HCT116 (cell line): ENCODE measurements at regions not wholly inside any gene's neighbourhood (a gene's known extent, or its start where the extent isn't known, plus 50 kb on each side); places are given as distances from the start of the nearest gene placed in this dataset.

Source experiments
- ATAC-seq: fragments of 200-7000 bp; cut with Tn5 transposase; 2 replicates; pipeline ENCODE4 v1.9.1; 2020; ENCODE audit warnings: mild to moderate bottlenecking, moderate library complexity
- BruUV-seq: library from RNA; stranded (reverse); fragments of 400-500 nt; replicated peaks from 2 replicates; lab custom pipeline; 2021; lab: Mats Ljungman, UMichigan
- CTCF ChIA-PET: fragments of 300-600 bp; sonication (Branson Sonifier 250); formaldehyde crosslinking; loops from one replicate; lab custom pipeline; 2021; ENCODE audit warnings: antibody characterized with exemption; lab: Charles Lee
- POLR2A ChIA-PET: fragments of 300-600, 350-600 bp; sonication (Branson Sonifier 250); formaldehyde crosslinking; loops from one replicate; lab custom pipeline; 2021; ENCODE audit warnings: antibody characterized with exemption; lab: Charles Lee
- RAD21 ChIA-PET, 2 experiments: fragments of 300-600 bp; sonication (Branson Sonifier 250); formaldehyde crosslinking; loops; one replicate each; lab custom pipeline; 2023; ENCODE audit warnings: low total read pairs in 2 of 2; ENCODE audit not compliant: uncharacterized antibody in 2 of 2, unreplicated experiment in 2 of 2, low non-redundant PET in 1 of 2; lab: Charles Lee
- DNase-seq: peaks from one replicate; pipeline ENCODE4 v3.0.0-alpha.2; 2010; ENCODE audit warnings: low read depth, low spot score
- H2AFZ ChIP-seq: fragments of 200-600 bp; shearing (Covaris generic), sonication (generic); 2 replicates; pipeline ENCODE4 v1.6.1; 2017; ENCODE audit warnings: low read depth, mixed run types, mixed read lengths, antibody characterized with exemption, low read length; ENCODE audit not compliant: poor library complexity, severe bottlenecking
- H3K27ac ChIP-seq: 2 replicates; pipeline ENCODE4 v1.5.1; 2012; ENCODE audit warnings: low read depth, low read length
- H3K27me3 ChIP-seq: fragments of 200-600 bp; sonication (generic); 2 replicates; pipeline ENCODE4 v1.6.1; 2016; ENCODE audit warnings: mixed run types, low read length, mixed read lengths; ENCODE audit not compliant: insufficient read depth
- H3K36me3 ChIP-seq, 2 experiments: fragments of 200-500 bp in 1 of 2; fragments of 200-600 bp in 1 of 2; sonication (Bioruptor generic) in 1 of 2; sonication (generic) in 1 of 2; 2 replicates each; pipeline versions ENCODE4 v1.5.1 to v1.6.1; 2014 to 2016; ENCODE audit warnings: low read length in 2 of 2, inconsistent platforms in 1 of 2, mixed read lengths in 1 of 2, mixed run types in 1 of 2; ENCODE audit not compliant: insufficient read depth in 2 of 2, control insufficient read depth in 1 of 2
- H3K4me1 ChIP-seq, 2 experiments: fragments of 200-600 bp in 1 of 2; sonication (generic) in 1 of 2; 2 replicates each; pipeline versions ENCODE4 v1.5.1 to v1.6.1; 2012 to 2017; ENCODE audit warnings: low read length in 2 of 2, inconsistent platforms in 1 of 2, mild to moderate bottlenecking in 1 of 2, mixed read lengths in 1 of 2, mixed run types in 1 of 2, moderate library complexity in 1 of 2; ENCODE audit not compliant: insufficient read depth in 2 of 2, control insufficient read depth in 1 of 2
- H3K4me2 ChIP-seq: fragments of 200-600 bp; sonication (generic); 2 replicates; pipeline ENCODE4 v1.6.1; 2017; ENCODE audit warnings: mixed run types, low read length, mixed read lengths
- H3K4me3 ChIP-seq, 2 experiments: fragments of 200-600 bp in 1 of 2; sonication (generic) in 1 of 2; replicated peaks in 1 of 2; 2 replicates each; pipeline ENCODE4 v1.5.1; 2011 to 2016; ENCODE audit warnings: low read length in 2 of 2, control low read depth in 1 of 2, low read depth in 1 of 2, mild to moderate bottlenecking in 1 of 2, mixed read lengths in 1 of 2, mixed run types in 1 of 2
- H3K79me2 ChIP-seq: fragments of 200-600 bp; sonication (generic); 2 replicates; pipeline ENCODE4 v1.6.1; 2017; ENCODE audit warnings: mild to moderate bottlenecking, mixed run types, low read length, moderate library complexity, mixed read lengths; ENCODE audit not compliant: insufficient read depth
- H3K9ac ChIP-seq: fragments of 200-600 bp; sonication (generic); 2 replicates; pipeline ENCODE4 v1.6.1; 2016; ENCODE audit warnings: low read length, mixed read lengths
- H3K9me2 ChIP-seq: fragments of 200-600 bp; sonication (generic), shearing (Covaris generic); 2 replicates; pipeline ENCODE4 v1.6.1; 2017; ENCODE audit warnings: mixed run types, mild to moderate bottlenecking, moderate library complexity; ENCODE audit not compliant: insufficient read depth
- H3K9me3 ChIP-seq, 2 experiments: fragments of 200-500 bp in 1 of 2; fragments of 200-600 bp in 1 of 2; sonication (Bioruptor generic) in 1 of 2; sonication (generic) in 1 of 2; 2 replicates each; pipeline ENCODE4 v1.6.1; 2014 to 2017; ENCODE audit warnings: low read length in 2 of 2, mixed read lengths in 2 of 2, inconsistent platforms in 1 of 2, low read depth in 1 of 2, mild to moderate bottlenecking in 1 of 2, mixed run types in 1 of 2, moderate library complexity in 1 of 2; ENCODE audit not compliant: control insufficient read depth in 1 of 2, insufficient read depth in 1 of 2
- H4K20me1 ChIP-seq: fragments of 200-600 bp; sonication (generic), shearing (Covaris generic); 2 replicates; pipeline ENCODE4 v1.6.1; 2017; ENCODE audit warnings: mixed run types, mild to moderate bottlenecking, moderate library complexity; ENCODE audit not compliant: insufficient read depth
- CBX3 ChIP-seq: IDR thresholded peaks from 2 replicates; pipeline ENCODE4 v1.6.1; 2012; ENCODE audit warnings: low read depth
- CEBPB ChIP-seq: IDR thresholded peaks from 2 replicates; pipeline ENCODE4 v1.6.1; 2012; ENCODE audit warnings: low read depth
- EGR1 ChIP-seq: IDR thresholded peaks from 2 replicates; pipeline ENCODE4 v1.6.1; 2012; ENCODE audit warnings: low read depth
- ELF1 ChIP-seq: IDR thresholded peaks from 2 replicates; pipeline ENCODE4 v1.6.1; 2012; ENCODE audit warnings: low read depth, borderline replicate concordance
- EZH2 ChIP-seq: fragments of 200-600 bp; sonication (generic); IDR thresholded peaks from 2 replicates; pipeline ENCODE4 v1.6.1; 2017; ENCODE audit warnings: antibody characterized with exemption, mixed run types
- EZH2phosphoT487 ChIP-seq: fragments of 200-600 bp; IDR thresholded peaks from 2 replicates; pipeline ENCODE4 v1.6.1; 2018; ENCODE audit warnings: antibody characterized with exemption, borderline replicate concordance
- FOSL1 ChIP-seq: IDR thresholded peaks from 2 replicates; pipeline ENCODE4 v1.6.1; 2012; ENCODE audit warnings: low read depth
- JUND ChIP-seq: IDR thresholded peaks from 2 replicates; pipeline ENCODE4 v1.6.1; 2012
- RAD21 ChIP-seq: IDR thresholded peaks from 2 replicates; pipeline ENCODE4 v1.6.1; 2012; ENCODE audit warnings: low read depth, mild to moderate bottlenecking
- SIN3A ChIP-seq: IDR thresholded peaks from 2 replicates; pipeline ENCODE4 v1.6.1; 2012; ENCODE audit warnings: low read depth
- SP1 ChIP-seq: IDR thresholded peaks from 2 replicates; pipeline ENCODE4 v1.6.1; 2012; ENCODE audit warnings: low read depth
- TCF7L2 ChIP-seq: IDR thresholded peaks from 2 replicates; pipeline ENCODE4 v1.7.0; 2011; ENCODE audit warnings: borderline replicate concordance, inconsistent platforms; ENCODE audit not compliant: insufficient read depth, insufficient read length; ENCODE audit errors: extremely low read depth
- YY1 ChIP-seq: IDR thresholded peaks from 2 replicates; pipeline ENCODE4 v1.6.1; 2011; ENCODE audit warnings: low read length, low read depth, moderate library complexity, mild to moderate bottlenecking; ENCODE audit not compliant: insufficient replicate concordance; ENCODE audit errors: extremely low read depth
- ZFX ChIP-seq: fragments of 450-650 bp; IDR thresholded peaks from 2 replicates; pipeline ENCODE4 v1.6.1; 2017
- ZNF274 ChIP-seq: fragments of 200-500 bp; sonication (Bioruptor generic); IDR thresholded peaks from 2 replicates; pipeline ENCODE4 v1.6.1; 2014; ENCODE audit warnings: mild to moderate bottlenecking, low read depth, low read length, inconsistent platforms
- intact Hi-C: fragments of 100-400 bp; cut with micrococcal nuclease; formaldehyde crosslinking; loops from 2 replicates; pipeline ENCODE4 v1.10.0; 2022
- TF ChIP-seq, protein P1 (sequence below): IDR thresholded peaks from 2 replicates; pipeline ENCODE4 v1.6.1; 2012
- TF ChIP-seq, protein P2 (sequence below): IDR thresholded peaks from 2 replicates; pipeline ENCODE4 v1.6.1; 2012
- TF ChIP-seq, protein P3 (sequence below): IDR thresholded peaks from 2 replicates; pipeline ENCODE4 v1.6.1; 2011; ENCODE audit warnings: mild to moderate bottlenecking, low read length, moderate library complexity; ENCODE audit not compliant: insufficient replicate concordance; ENCODE audit errors: extremely low read depth
- TF ChIP-seq, protein P4 (sequence below): IDR thresholded peaks from 2 replicates; pipeline ENCODE4 v1.6.1; 2012; ENCODE audit warnings: low read depth
- TF ChIP-seq, protein P5 (sequence below), 3 experiments: fragments of 200-600 bp in 1 of 3; sonication (generic) in 1 of 3; IDR thresholded peaks in 2 of 3; conservative IDR thresholded peaks in 1 of 3; 2 replicates each; pipeline ENCODE4 v1.5.1; 2012 to 2017; ENCODE audit warnings: low read depth in 2 of 3, low read length in 2 of 3, antibody characterized with exemption in 1 of 3, borderline replicate concordance in 1 of 3, control low read depth in 1 of 3, mild to moderate bottlenecking in 1 of 3, mixed read lengths in 1 of 3, mixed run types in 1 of 3, moderate library complexity in 1 of 3; ENCODE audit not compliant: insufficient read depth in 1 of 3

DNA sequence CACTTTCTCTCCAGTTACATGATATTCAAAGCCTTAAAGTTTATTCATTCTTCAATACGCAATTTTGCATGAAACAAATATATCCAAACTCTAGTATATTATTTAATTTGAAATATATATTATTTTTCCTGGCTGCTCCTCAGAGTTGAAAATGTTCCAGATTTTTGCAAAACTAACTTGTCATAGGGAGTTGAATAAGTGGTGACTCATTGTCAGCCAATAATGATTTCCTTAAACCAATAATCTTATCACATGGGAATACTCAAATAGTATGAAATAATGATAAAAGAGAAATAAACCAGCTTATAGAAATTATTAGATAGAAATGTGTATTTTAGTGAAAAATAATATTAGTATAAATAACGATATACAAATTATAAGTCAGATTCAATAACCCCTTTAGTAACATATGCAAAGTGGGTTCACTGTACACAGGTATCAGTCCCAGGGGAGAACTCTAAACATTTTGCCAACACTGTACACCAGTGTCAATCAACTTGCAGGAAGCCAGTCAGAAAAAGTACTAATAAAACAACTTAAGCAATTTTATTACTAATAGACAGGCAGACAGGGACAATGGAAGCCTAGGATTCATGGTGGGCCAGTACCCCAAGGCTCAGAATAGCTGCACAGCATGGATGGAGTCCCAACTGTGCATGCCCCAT, 222.6 kb upstream of the KLHL1 start:
- Histone ChIP-seq H3K9me2 (no peaks in the 10 kb centered on the region), H3K27me3 (no peaks in the 10 kb centered on the region), H4K20me1 (no peaks in the 10 kb centered on the region), H2AFZ (no peak overlapping the region), H3K27ac (no peak overlapping the region), H3K4me2 (no peak overlapping the region), H3K79me2 (no peaks in the 10 kb centered on the region), H3K9me3 (no peaks in the 10 kb centered on the region), H3K4me1 (no peaks in the 10 kb centered on the region), H3K9ac (no peak overlapping the region), H3K36me3 (no peaks in the 10 kb centered on the region), H3K4me3 (no peak overlapping the region)
- TF ChIP-seq, protein P1, sequence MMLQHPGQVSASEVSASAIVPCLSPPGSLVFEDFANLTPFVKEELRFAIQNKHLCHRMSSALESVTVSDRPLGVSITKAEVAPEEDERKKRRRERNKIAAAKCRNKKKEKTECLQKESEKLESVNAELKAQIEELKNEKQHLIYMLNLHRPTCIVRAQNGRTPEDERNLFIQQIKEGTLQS = no peak
- TF ChIP-seq, protein P2, sequence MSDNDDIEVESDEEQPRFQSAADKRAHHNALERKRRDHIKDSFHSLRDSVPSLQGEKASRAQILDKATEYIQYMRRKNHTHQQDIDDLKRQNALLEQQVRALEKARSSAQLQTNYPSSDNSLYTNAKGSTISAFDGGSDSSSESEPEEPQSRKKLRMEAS = no peak
- TF ChIP-seq, protein P3, sequence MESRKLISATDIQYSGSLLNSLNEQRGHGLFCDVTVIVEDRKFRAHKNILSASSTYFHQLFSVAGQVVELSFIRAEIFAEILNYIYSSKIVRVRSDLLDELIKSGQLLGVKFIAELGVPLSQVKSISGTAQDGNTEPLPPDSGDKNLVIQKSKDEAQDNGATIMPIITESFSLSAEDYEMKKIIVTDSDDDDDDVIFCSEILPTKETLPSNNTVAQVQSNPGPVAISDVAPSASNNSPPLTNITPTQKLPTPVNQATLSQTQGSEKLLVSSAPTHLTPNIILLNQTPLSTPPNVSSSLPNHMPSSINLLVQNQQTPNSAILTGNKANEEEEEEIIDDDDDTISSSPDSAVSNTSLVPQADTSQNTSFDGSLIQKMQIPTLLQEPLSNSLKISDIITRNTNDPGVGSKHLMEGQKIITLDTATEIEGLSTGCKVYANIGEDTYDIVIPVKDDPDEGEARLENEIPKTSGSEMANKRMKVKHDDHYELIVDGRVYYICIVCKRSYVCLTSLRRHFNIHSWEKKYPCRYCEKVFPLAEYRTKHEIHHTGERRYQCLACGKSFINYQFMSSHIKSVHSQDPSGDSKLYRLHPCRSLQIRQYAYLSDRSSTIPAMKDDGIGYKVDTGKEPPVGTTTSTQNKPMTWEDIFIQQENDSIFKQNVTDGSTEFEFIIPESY = no peak
- TF ChIP-seq, protein P4, sequence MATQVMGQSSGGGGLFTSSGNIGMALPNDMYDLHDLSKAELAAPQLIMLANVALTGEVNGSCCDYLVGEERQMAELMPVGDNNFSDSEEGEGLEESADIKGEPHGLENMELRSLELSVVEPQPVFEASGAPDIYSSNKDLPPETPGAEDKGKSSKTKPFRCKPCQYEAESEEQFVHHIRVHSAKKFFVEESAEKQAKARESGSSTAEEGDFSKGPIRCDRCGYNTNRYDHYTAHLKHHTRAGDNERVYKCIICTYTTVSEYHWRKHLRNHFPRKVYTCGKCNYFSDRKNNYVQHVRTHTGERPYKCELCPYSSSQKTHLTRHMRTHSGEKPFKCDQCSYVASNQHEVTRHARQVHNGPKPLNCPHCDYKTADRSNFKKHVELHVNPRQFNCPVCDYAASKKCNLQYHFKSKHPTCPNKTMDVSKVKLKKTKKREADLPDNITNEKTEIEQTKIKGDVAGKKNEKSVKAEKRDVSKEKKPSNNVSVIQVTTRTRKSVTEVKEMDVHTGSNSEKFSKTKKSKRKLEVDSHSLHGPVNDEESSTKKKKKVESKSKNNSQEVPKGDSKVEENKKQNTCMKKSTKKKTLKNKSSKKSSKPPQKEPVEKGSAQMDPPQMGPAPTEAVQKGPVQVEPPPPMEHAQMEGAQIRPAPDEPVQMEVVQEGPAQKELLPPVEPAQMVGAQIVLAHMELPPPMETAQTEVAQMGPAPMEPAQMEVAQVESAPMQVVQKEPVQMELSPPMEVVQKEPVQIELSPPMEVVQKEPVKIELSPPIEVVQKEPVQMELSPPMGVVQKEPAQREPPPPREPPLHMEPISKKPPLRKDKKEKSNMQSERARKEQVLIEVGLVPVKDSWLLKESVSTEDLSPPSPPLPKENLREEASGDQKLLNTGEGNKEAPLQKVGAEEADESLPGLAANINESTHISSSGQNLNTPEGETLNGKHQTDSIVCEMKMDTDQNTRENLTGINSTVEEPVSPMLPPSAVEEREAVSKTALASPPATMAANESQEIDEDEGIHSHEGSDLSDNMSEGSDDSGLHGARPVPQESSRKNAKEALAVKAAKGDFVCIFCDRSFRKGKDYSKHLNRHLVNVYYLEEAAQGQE = no peak
- no peak for TF ChIP-seq ELF1
- no peak for TF ChIP-seq RAD21
- no peak for TF ChIP-seq SP1
- no peak for TF ChIP-seq ZNF274
- TF ChIP-seq CEBPB = no peak
- TF ChIP-seq, protein P5, sequence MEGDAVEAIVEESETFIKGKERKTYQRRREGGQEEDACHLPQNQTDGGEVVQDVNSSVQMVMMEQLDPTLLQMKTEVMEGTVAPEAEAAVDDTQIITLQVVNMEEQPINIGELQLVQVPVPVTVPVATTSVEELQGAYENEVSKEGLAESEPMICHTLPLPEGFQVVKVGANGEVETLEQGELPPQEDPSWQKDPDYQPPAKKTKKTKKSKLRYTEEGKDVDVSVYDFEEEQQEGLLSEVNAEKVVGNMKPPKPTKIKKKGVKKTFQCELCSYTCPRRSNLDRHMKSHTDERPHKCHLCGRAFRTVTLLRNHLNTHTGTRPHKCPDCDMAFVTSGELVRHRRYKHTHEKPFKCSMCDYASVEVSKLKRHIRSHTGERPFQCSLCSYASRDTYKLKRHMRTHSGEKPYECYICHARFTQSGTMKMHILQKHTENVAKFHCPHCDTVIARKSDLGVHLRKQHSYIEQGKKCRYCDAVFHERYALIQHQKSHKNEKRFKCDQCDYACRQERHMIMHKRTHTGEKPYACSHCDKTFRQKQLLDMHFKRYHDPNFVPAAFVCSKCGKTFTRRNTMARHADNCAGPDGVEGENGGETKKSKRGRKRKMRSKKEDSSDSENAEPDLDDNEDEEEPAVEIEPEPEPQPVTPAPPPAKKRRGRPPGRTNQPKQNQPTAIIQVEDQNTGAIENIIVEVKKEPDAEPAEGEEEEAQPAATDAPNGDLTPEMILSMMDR (IDR thresholded peaks at IDR 0.05 in 2 of 3, conservative IDR thresholded peaks at IDR 0.05 in 1 of 3; ENCODE audit: borderline replicate concordance in 1 of 3, insufficient read depth in 1 of 3, low read depth in 2 of 3, low read length in 2 of 3) = no peak
- no peak for TF ChIP-seq YY1
- no peak for TF ChIP-seq CBX3
- TF ChIP-seq ZFX = no peak
- TF ChIP-seq SIN3A = no peak
- no peak for TF ChIP-seq EZH2phosphoT487
- no peak for TF ChIP-seq EGR1
- TF ChIP-seq JUND = no peak
- TF ChIP-seq FOSL1 = no peak
- TF ChIP-seq TCF7L2 = no peak
- TF ChIP-seq EZH2 = no peak
- BruUV-seq = no TSS peak
- intact Hi-C loops = no loop called here
- ATAC-seq (no peak), DNase-seq (no peak)
- ChIA-PET RAD21 (no interaction called here), POLR2A (no interaction called here), CTCF (no interaction called here)
